ENCODE measurements at regions not wholly inside any gene's neighbourhood (a gene's known extent, or its start where the extent isn't known, plus 50 kb on each side); places are given as distances from the start of the nearest gene placed in this dataset.
"Not testable (repeated sequence)": the region's sequence is repeated elsewhere in the genome, so short reads cannot be mapped to it uniquely, and the experiment has no call there.

DNA sequence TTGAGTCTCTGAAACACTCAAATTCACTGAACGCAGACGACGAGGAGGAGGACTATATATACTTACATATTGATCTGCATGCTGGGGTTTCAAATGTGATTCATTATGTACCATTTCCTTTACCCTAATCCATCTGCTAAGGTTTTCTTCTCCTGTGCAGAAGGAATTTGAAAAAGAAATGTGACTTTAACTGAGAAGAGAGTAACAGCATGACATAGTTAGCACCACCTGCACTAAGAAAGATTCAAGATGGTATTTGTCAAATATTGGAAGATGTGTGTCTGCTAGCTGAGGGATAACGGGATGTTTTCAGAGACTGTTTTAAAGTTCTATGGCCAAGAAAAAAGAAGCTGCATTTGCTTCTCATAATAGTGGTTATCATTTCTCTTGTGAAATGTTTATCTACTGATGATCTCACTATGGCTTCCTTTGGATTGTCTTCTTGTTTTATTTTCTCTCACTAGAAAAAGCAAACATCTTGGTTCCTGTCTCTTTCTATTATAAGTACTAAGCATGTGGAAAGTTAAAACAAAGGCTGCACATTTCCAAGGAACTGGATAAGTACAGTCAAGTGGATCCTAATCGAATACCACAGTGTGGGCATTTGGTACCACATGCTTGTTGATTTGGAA is 89.8 kb upstream of the TLE4 start:
- ATAC-seq (no peak), DNase-seq (no peak)
- intact Hi-C loops (cut with DNase I, micrococcal nuclease) = no loop called here

DNA sequence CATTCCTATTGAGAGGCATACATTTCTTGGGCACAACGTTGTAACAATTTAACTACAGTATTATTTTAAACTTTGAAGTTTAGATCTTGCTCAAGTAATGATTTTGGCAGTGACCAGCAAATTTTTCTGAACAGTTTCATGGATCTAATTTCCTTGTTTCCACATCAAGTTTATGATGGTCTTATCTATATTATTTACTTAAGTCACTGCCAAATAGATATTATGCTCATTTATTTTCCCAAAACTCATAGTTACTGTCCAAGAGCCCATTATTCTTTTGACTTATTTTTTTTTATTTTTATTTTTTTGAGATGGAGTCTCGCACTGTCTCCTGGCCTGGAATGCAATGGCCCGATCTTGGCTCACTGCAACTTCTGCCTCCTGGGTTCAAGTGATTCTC is 86.5 kb upstream of the TLE4 start:
- DNase-seq = no peak
- intact Hi-C loops (cut with DNase I, micrococcal nuclease) = no loop called here
- no peak for ATAC-seq

- peak in 1 of 2 donors; percentile 29 for DNase-seq
- peak; percentile 54 for ATAC-seq
- intact Hi-C loops (cut with DNase I, micrococcal nuclease) = no loop called here
Measured at GRCh38 chr9:79489261-79490000, 82.3 kb upstream of the TLE4 start.

- intact Hi-C loops (cut with DNase I, micrococcal nuclease) = no loop called here
- no peak for ATAC-seq
- DNase-seq = no peak
Measured at GRCh38 chr9:79490657-79491248, 81.0 kb upstream of the TLE4 start.

DNA sequence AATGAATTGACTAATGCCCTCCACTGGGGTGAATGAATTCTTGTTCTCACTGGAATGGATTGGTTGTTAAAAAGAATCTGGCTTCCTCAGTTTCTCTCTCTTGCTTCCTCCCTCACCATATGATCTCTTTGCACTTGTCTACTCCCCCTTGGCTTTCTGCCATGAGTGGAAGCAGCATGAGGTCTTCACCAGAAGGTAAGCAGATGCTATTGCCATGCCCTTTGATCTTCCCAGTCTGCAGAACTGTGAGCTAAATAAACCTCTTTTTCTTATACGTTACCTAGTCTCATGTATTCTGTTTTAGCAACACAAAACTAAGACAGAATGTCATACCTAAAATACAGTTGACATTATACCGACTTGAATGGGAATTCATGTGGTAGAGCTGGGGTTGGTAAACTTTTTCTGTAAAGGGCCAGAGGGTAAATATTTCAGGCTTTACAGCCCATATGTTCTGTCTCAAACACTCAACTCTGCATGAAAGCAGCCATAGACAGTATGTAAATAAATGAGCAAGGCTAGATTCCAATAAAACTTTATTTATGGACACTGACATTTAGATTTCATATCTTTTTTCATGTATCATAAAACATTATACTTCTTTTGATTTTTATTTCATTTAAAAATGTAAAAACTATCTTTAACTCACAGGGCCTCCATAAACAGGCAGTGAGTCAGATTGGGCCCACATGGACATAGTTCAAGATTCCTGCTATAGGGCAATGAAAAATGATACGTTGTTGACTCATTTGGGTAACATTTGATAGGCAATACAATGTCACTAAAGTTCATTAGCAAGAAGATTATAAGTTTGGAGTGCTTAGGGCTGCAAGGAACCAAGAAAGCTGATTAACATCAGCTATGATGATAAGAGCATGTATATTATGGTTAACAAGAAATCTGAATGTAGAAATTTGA is 79.4 kb upstream of the TLE4 start:
- ATAC-seq (peak; percentile 45), DNase-seq (no peak)
- intact Hi-C loops (cut with DNase I, micrococcal nuclease) = no loop called here

DNA sequence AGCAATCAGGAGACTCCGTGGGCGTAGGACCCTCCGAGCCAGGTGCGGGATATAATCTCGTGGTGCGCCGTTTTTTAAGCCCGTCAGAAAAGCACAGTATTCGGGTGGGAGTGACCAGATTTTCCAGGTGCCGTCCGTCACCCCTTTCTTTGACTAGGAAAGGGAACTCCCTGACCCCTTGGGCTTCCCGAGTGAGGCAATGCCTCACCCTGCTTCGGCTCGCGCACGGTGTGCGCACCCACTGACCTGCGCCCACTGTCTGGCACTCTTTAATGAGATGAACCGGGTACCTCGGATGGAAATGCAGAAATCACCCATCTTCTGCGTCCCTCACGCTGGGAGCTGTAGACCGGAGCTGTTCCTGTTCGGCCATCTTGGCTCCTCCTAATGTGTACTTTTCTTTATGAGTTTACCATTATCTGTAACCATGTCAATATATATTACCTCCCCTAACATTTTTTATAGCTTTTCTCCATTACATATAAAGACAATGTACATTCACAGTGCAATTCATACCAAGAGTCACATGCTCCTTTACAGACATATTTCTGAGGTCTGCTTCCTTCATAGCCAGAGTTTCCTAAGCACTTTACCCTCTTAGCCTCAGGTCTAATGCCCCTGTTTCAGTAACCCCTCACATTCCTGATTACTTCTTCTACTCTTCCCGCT is 71.4 kb upstream of the TLE4 start:
- intact Hi-C loops (cut with DNase I, micrococcal nuclease); DNase-seq: not testable (repeated sequence)
- ATAC-seq = peak; percentile 92

DNA sequence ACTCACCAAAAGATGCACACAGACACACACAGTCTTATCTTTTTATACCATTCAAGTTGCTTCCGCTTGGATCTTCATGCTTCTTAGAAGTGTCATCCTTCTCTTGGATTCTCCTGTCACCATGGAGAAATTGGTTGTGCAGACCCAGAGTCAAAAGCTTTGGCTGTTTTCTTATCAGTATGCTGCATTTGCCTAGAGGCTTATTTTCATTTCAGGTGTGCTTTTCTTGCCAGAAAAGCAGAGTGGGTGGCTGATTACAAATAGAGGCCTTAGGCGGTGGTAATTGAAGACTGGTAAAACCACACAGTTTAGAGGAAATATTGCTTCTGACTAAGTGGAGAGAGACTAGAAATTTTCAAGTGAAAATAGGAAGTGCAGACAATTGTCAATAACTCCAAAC is 70.2 kb upstream of the TLE4 start:
- DNase-seq (no peak), ATAC-seq (no peak)
- intact Hi-C loops (cut with DNase I, micrococcal nuclease) = no loop called here

GRCh38 chr9:79507801-79508200 is 64.0 kb upstream of the TLE4 start:
- intact Hi-C loops (cut with DNase I, micrococcal nuclease) = no loop called here
- DNase-seq (no peak), ATAC-seq (no peak)

DNA sequence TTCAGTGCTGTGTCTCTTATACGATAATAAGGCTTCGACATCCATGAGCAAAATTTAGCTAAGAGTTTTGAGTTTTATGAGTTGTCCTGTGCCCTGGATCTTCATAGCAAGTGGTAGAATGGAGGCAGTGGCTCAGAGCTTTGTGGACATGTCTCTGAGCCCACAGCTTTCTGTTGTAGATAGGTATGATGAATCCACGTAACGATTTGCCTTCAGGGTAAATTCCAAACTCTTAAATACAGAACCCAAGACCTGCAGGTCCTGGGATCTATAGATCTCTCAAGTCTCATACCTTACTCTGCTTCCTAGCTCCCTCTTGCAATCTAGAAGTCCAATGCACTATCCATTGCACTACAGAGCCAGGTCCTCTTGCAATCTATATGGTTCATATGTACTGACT is 59.5 kb upstream of the TLE4 start:
- intact Hi-C loops (cut with DNase I, micrococcal nuclease) = no loop called here
- ATAC-seq = no peak
- no peak for DNase-seq

All from left colon (tissue), 2 donors.